C4-2B (cell line): ENCODE measurements at regions not wholly inside any gene's neighbourhood (a gene's known extent, or its start where the extent isn't known, plus 50 kb on each side); places are given as distances from the start of the nearest gene placed in this dataset.

Source experiments
- H3K27ac ChIP-seq: fragments of 450-650 bp; 2 replicates; pipeline ENCODE4 v1.5.1; 2017
- ZFX ChIP-seq: fragments of 450-650 bp; IDR thresholded peaks from 2 replicates; pipeline ENCODE4 v1.6.1; 2017
- TF ChIP-seq, protein P1 (sequence below): fragments of 450-650 bp; conservative IDR thresholded peaks from 2 replicates; pipeline ENCODE4 v1.5.1; 2017; ENCODE audit warnings: mild to moderate bottlenecking

DNA sequence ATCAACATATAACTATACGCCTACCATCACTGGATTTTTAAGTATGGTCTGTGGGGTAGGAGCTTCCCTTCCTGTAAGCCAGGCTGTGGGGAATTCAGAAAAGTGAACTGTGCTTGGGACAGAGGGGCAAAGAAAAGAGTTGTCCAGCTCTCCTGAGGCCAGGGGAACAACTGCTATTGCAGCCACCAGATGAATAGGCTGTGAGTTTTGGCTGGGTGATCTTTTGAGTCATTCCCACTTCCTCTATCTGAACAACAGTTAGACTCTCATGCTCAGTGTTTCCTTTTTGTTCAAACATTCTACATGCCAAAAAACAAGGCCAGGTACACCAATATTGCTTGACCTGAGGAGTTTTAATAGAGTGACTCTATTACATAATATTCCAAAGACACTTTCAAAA is 426.2 kb upstream of the DACH1 start:
- TF ChIP-seq ZFX, result no peak
- TF ChIP-seq, protein P1, sequence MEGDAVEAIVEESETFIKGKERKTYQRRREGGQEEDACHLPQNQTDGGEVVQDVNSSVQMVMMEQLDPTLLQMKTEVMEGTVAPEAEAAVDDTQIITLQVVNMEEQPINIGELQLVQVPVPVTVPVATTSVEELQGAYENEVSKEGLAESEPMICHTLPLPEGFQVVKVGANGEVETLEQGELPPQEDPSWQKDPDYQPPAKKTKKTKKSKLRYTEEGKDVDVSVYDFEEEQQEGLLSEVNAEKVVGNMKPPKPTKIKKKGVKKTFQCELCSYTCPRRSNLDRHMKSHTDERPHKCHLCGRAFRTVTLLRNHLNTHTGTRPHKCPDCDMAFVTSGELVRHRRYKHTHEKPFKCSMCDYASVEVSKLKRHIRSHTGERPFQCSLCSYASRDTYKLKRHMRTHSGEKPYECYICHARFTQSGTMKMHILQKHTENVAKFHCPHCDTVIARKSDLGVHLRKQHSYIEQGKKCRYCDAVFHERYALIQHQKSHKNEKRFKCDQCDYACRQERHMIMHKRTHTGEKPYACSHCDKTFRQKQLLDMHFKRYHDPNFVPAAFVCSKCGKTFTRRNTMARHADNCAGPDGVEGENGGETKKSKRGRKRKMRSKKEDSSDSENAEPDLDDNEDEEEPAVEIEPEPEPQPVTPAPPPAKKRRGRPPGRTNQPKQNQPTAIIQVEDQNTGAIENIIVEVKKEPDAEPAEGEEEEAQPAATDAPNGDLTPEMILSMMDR, result no peak
- H3K27ac ChIP-seq, result no peak overlapping the region

- no peak overlapping the region for H3K27ac ChIP-seq
- TF ChIP-seq, protein P1, result no peak
- no peak for TF ChIP-seq ZFX
These were observed 424.1 kb upstream of the DACH1 start for GRCh38 chr13:72290962-72291681.

DNA sequence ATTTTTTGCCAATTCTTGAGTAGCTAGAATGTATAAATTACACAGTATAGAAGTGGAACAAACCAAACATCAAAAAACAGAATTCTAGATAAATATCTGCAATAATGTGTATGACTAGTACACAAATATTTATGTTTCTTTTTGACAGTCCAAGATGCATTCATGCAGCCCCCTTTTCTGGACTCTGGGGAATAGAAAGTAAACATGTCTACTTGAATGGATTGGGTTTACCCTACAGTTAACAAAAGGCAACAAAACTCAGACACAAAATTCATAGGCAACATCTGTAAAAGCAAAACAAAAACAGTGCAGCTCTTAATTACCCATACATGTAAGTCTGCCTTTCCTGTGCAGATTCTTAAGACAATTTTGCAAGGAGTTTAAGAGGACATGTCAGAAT is 419.4 kb upstream of the DACH1 start:
- TF ChIP-seq ZFX, result no peak
- TF ChIP-seq, protein P1, result no peak
- H3K27ac ChIP-seq, result no peak overlapping the region

DNA sequence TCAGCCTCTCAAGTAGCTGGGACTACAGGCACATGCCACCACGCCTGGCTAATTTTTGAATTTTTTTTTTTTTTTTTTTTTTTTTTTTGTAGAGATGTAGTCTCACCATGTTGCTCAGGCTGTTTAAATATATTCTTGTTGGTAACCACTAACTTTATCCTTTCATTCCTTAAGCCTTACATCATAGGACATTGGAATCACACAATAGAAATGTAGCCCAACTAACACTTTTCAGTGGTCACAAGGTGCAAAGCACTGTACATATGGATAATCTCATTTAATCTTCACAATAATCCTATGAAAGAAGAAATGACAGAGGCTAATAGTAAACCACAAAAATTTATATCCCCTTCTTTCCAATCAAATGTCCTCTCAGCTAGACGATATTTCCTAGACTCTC is 417.8 kb upstream of the DACH1 start:
- H3K27ac ChIP-seq, result no peak overlapping the region
- TF ChIP-seq ZFX, result no peak
- TF ChIP-seq, protein P1, result no peak

- H3K27ac ChIP-seq, result no peak overlapping the region
- TF ChIP-seq, protein P1, result no peak
These were observed 394.7 kb upstream of the DACH1 start for GRCh38 chr13:72261732-72262131.

GRCh38 chr13:72259528-72259927 is 392.5 kb upstream of the DACH1 start:
- H3K27ac ChIP-seq, result no peak overlapping the region
- TF ChIP-seq, protein P1, result no peak
- no peak for TF ChIP-seq ZFX

- H3K27ac ChIP-seq, result no peak overlapping the region
- TF ChIP-seq ZFX, result no peak
- TF ChIP-seq, protein P1, result no peak
These were observed 391.5 kb upstream of the DACH1 start for GRCh38 chr13:72258340-72258981.
